Right lobe of liver (tissue), 6 donors: ENCODE measurements at regions not wholly inside any gene's neighbourhood (a gene's known extent, or its start where the extent isn't known, plus 50 kb on each side); places are given as distances from the start of the nearest gene placed in this dataset.

ENCODE experiments used
- ATAC-seq, 4 donors: fragments of 200-7000 bp; cut with Tn5 transposase; one replicate each; pipeline ENCODE4 v1.9.1; 2020; ENCODE audit warnings: mild to moderate bottlenecking in 4 of 4, moderate library complexity in 4 of 4
- DNase-seq, 3 donors: peaks; one replicate each; pipeline ENCODE4 v3.0.0-alpha.2; 2020
- H3K27ac ChIP-seq, 3 donors: fragments of 200-600 bp; one replicate each; pipeline ENCODE4 v1.8.0; 2022
- H3K27me3 ChIP-seq, 2 donors: fragments of 200-600 bp; one replicate each; pipeline ENCODE4 v1.8.0; 2022
- H3K36me3 ChIP-seq, 4 donors: fragments of 200-600 bp; sonication (generic) in 1 of 4; one replicate each; pipeline versions ENCODE4 v1.5.1 to v1.8.0; 2017 to 2022; ENCODE audit warnings: control low read depth in 1 of 4
- H3K4me1 ChIP-seq, 4 donors: fragments of 200-600 bp; sonication (generic) in 1 of 4; one replicate each; pipeline versions ENCODE4 v1.5.1 to v1.8.0; 2017 to 2022; ENCODE audit warnings: control low read depth in 1 of 4
- H3K4me3 ChIP-seq, 3 donors: fragments of 200-600 bp; one replicate each; pipeline ENCODE4 v1.8.0; 2022
- H3K9me3 ChIP-seq, 4 donors: fragments of 200-600 bp; sonication (generic) in 1 of 4; one replicate each; pipeline versions ENCODE4 v1.5.1 to v1.8.0; 2017 to 2022; ENCODE audit warnings: control low read depth in 1 of 4
- CTCF ChIP-seq, 4 donors: fragments of 200-600 bp in 3 of 4; fragments of 450-650 bp in 1 of 4; IDR thresholded peaks; one replicate each; pipeline versions ENCODE4 v1.5.1 to v1.8.0; 2016 to 2022; ENCODE audit warnings: antibody characterized with exemption in 4 of 4, mild to moderate bottlenecking in 2 of 4
- POLR2A ChIP-seq: fragments of 450-650 bp; IDR thresholded peaks from one replicate; pipeline ENCODE4 v1.6.1; 2017; ENCODE audit warnings: antibody characterized with exemption, mild to moderate bottlenecking
- WGBS: methylation state at CpG from one replicate; pipeline ENCODE4 v1.1.6; 2018; ENCODE audit warnings: low coverage, low lambda C conversion rate; ENCODE audit not compliant: insufficient coverage; ENCODE audit errors: missing lambda C conversion rate; 5-methylcytosine and 5-hydroxymethylcytosine counted together
- intact Hi-C, 2 donors: fragments of 100-400 bp; cut with DNase I; formaldehyde crosslinking; loops; one replicate each; pipeline versions ENCODE4 v1.11.2 to v1.14.1; 2022
- donor health status: DM: no; HTN: yes; CAD: no.
- donor health status: DM: no; HTN: no; CAD: no.
- donor health status: DM: no; HTN: no; CAD: no.
- donor health status: DM: no; HTN: yes; CAD: no.
- donor health status: DM: no; HTN: yes; CAD: no.

GRCh38 chr9:78118742-78119473, 87.3 kb upstream of the GNAQ start:
- intact Hi-C loops, result no loop called here
- ATAC-seq, result peak in 1 of 4 donors; percentile 28
- no peak for DNase-seq
- Histone ChIP-seq H3K4me1 (no peaks in the 10 kb centered on the region), H3K36me3 (no peaks in the 10 kb centered on the region), H3K27me3 (no peaks in the 10 kb centered on the region), H3K4me3 (no peak overlapping the region), H3K9me3 (no peaks in the 10 kb centered on the region), H3K27ac (no peak overlapping the region)
- TF ChIP-seq CTCF (IDR thresholded peaks at IDR 0.05) (no peak), POLR2A (no peak)
- 41% methylated on average over 2 of the region's 2 CpGs for WGBS

GRCh38 chr9:78115073-78115472, 83.5 kb upstream of the GNAQ start:
- H3K4me1 ChIP-seq, result no peaks in the 10 kb centered on the region
- TF ChIP-seq CTCF (IDR thresholded peaks at IDR 0.05) (peak; percentile 12 to 33 (median 17)), POLR2A (no peak)
- H3K27me3 ChIP-seq, result no peaks in the 10 kb centered on the region
- WGBS, result no CpG with 5 or more reads among the region's 1 CpG
- H3K4me3 ChIP-seq, result no peak overlapping the region
- H3K36me3 ChIP-seq, result no peaks in the 10 kb centered on the region
- ATAC-seq (no peak), DNase-seq (no peak)
- H3K9me3 ChIP-seq, result no peaks in the 10 kb centered on the region
- H3K27ac ChIP-seq, result no peak overlapping the region
- intact Hi-C loops, result no loop called here

- no peak for TF ChIP-seq POLR2A
- no peak for TF ChIP-seq CTCF (IDR thresholded peaks at IDR 0.05)
- H3K9me3 ChIP-seq, result no peaks in the 10 kb centered on the region
- no peaks in the 10 kb centered on the region for H3K4me1 ChIP-seq
- DNase-seq (no peak), ATAC-seq (no peak)
- intact Hi-C loops, result no loop called here
- H3K27me3 ChIP-seq, result no peaks in the 10 kb centered on the region
- H3K27ac ChIP-seq, result no peak overlapping the region
- no peaks in the 10 kb centered on the region for H3K36me3 ChIP-seq
- 70% methylated on average over 4 of the region's 4 CpGs for WGBS
- H3K4me3 ChIP-seq, result no peak overlapping the region
Observed at GRCh38 chr9:78114581-78114980, 83.0 kb upstream of the GNAQ start.

GRCh38 chr9:78112406-78112805, 80.8 kb upstream of the GNAQ start:
- Histone ChIP-seq H3K36me3 (no peaks in the 10 kb centered on the region), H3K4me1 (no peaks in the 10 kb centered on the region), H3K9me3 (no peaks in the 10 kb centered on the region), H3K27me3 (no peaks in the 10 kb centered on the region), H3K4me3 (no peak overlapping the region), H3K27ac (no peak overlapping the region)
- ATAC-seq (no peak), DNase-seq (no peak)
- intact Hi-C loops, result no loop called here
- no peak for TF ChIP-seq CTCF (IDR thresholded peaks at IDR 0.05)
- no peak for TF ChIP-seq POLR2A
- 62% methylated on average over 3 of the region's 3 CpGs for WGBS
